Thoracic aorta (tissue), 2 donors: ENCODE measurements at regions not wholly inside any gene's neighbourhood (a gene's known extent, or its start where the extent isn't known, plus 50 kb on each side); places are given as distances from the start of the nearest gene placed in this dataset.

Experiments
- ATAC-seq: fragments of 150-250 bp; one replicate; pipeline ENCODE4 v1.8.0; 2017; ENCODE audit warnings: low read depth; ENCODE audit not compliant: insufficient number of reproducible peaks, low FRiP score
- DNase-seq: peaks from one replicate; pipeline ENCODE4 v3.0.0-alpha.2; 2020; ENCODE audit warnings: low spot score
- H3K27ac ChIP-seq, 2 donors: fragments of 200-600 bp; sonication (generic); 1 replicate in 1 of 2; 2 replicates in 1 of 2; pipeline ENCODE4 v1.5.1; 2016; ENCODE audit warnings: mild to moderate bottlenecking in 2 of 2, moderate library complexity in 2 of 2
- H3K27me3 ChIP-seq: fragments of 200-600 bp; sonication (generic); replicated peaks from 2 replicates; pipeline ENCODE4 v1.6.0; 2016; ENCODE audit warnings: mild to moderate bottlenecking; ENCODE audit not compliant: insufficient read depth
- H3K36me3 ChIP-seq: fragments of 200-600 bp; sonication (generic); one replicate; pipeline ENCODE4 v1.5.1; 2016
- H3K4me1 ChIP-seq, 2 donors: fragments of 200-600 bp; sonication (generic); 1 replicate in 1 of 2; 2 replicates in 1 of 2; pipeline versions ENCODE4 v1.5.1 to v1.6.0; 2016; ENCODE audit warnings: low read depth in 2 of 2, mild to moderate bottlenecking in 1 of 2; ENCODE audit not compliant: control insufficient read depth in 1 of 2
- H3K4me3 ChIP-seq: fragments of 200-600 bp; sonication (generic); 2 replicates; pipeline ENCODE4 v1.5.1; 2016; ENCODE audit warnings: mild to moderate bottlenecking
- H3K9me3 ChIP-seq: fragments of 200-600 bp; sonication (generic); 2 replicates; pipeline ENCODE4 v1.5.1; 2016
- CTCF ChIP-seq: fragments of 200-600 bp; sonication (generic); IDR thresholded peaks from one replicate; pipeline ENCODE4 v1.5.1; 2019; ENCODE audit warnings: antibody characterized with exemption

- H3K36me3 ChIP-seq, result no peaks in the 10 kb centered on the region
- H3K4me3 ChIP-seq, result no peak overlapping the region
- no peak for TF ChIP-seq CTCF
- no peaks in the 10 kb centered on the region for H3K4me1 ChIP-seq
- ATAC-seq (no peak), DNase-seq (no peak)
- H3K27ac ChIP-seq, result no peak overlapping the region
- no peaks in the 10 kb centered on the region for H3K9me3 ChIP-seq
- H3K27me3 ChIP-seq, result no peaks in the 10 kb centered on the region
These were observed 307.3 kb downstream of the IPMK start for GRCh38 chr10:57960406-57960805.

- no peaks in the 10 kb centered on the region for H3K4me1 ChIP-seq
- no peak for TF ChIP-seq CTCF
- DNase-seq (no peak), ATAC-seq (no peak)
- no peak overlapping the region for H3K4me3 ChIP-seq
- no peaks in the 10 kb centered on the region for H3K36me3 ChIP-seq
- no peak overlapping the region for H3K27ac ChIP-seq
- no peaks in the 10 kb centered on the region for H3K27me3 ChIP-seq
- H3K9me3 ChIP-seq, result no peaks in the 10 kb centered on the region
These were observed 308.2 kb downstream of the IPMK start for GRCh38 chr10:57959318-57960006.

GRCh38 chr10:57955076-57955475, 312.6 kb downstream of the IPMK start:
- DNase-seq, result no peak
- H3K27me3 ChIP-seq, result no peaks in the 10 kb centered on the region
- no peak for TF ChIP-seq CTCF
- no peak overlapping the region for H3K27ac ChIP-seq
- no peak for ATAC-seq
- no peaks in the 10 kb centered on the region for H3K9me3 ChIP-seq
- H3K4me1 ChIP-seq, result no peaks in the 10 kb centered on the region
- H3K36me3 ChIP-seq, result no peaks in the 10 kb centered on the region
- no peak overlapping the region for H3K4me3 ChIP-seq

- Histone ChIP-seq H3K4me1 (no peaks in the 10 kb centered on the region), H3K27ac (no peak overlapping the region), H3K4me3 (no peak overlapping the region), H3K27me3 (no peaks in the 10 kb centered on the region), H3K9me3 (no peaks in the 10 kb centered on the region), H3K36me3 (no peaks in the 10 kb centered on the region)
- ATAC-seq (no peak), DNase-seq (no peak)
- no peak for TF ChIP-seq CTCF
These were observed 315.0 kb downstream of the IPMK start for GRCh38 chr10:57952741-57953140.

- no peaks in the 10 kb centered on the region for H3K36me3 ChIP-seq
- H3K9me3 ChIP-seq, result no peaks in the 10 kb centered on the region
- no peaks in the 10 kb centered on the region for H3K4me1 ChIP-seq
- no peaks in the 10 kb centered on the region for H3K27me3 ChIP-seq
- TF ChIP-seq CTCF, result no peak
- DNase-seq, result no peak
- H3K4me3 ChIP-seq, result no peak overlapping the region
- no peak for ATAC-seq
- H3K27ac ChIP-seq, result no peak overlapping the region
These were observed 317.2 kb downstream of the IPMK start for GRCh38 chr10:57950442-57950974.
